RKO (cell line): ENCODE measurements at regions not wholly inside any gene's neighbourhood (a gene's known extent, or its start where the extent isn't known, plus 50 kb on each side); places are given as distances from the start of the nearest gene placed in this dataset.
"Not testable (repeated sequence)": the region's sequence is repeated elsewhere in the genome, so short reads cannot be mapped to it uniquely, and the experiment has no call there.

Source experiments
- DNase-seq: peaks from one replicate; pipeline ENCODE4 v3.0.0-alpha.2; 2016; ENCODE audit warnings: low spot score

- DNase-seq: no peak
These were observed 189.1 kb upstream of the KBTBD8 start for GRCh38 chr3:66808891-66809594.

- DNase-seq: no peak
These were observed 188.5 kb upstream of the KBTBD8 start for GRCh38 chr3:66809595-66809958.

GRCh38 chr3:66812136-66812535 is 186.0 kb upstream of the KBTBD8 start:
- DNase-seq: no peak

- DNase-seq: no peak
These were observed 185.4 kb upstream of the KBTBD8 start for GRCh38 chr3:66812741-66813140.

- DNase-seq: peak; percentile 76
These were observed 181.9 kb upstream of the KBTBD8 start for GRCh38 chr3:66816090-66816761.

- no peak for DNase-seq
These were observed 180.1 kb upstream of the KBTBD8 start for GRCh38 chr3:66817951-66818557.

GRCh38 chr3:66819993-66820501 is 178.1 kb upstream of the KBTBD8 start:
- no peak for DNase-seq

GRCh38 chr3:66822186-66823008 is 175.7 kb upstream of the KBTBD8 start:
- DNase-seq: peak; percentile 28

- DNase-seq: no peak
These were observed 175.1 kb upstream of the KBTBD8 start for GRCh38 chr3:66823009-66823397.

GRCh38 chr3:66823532-66823931 is 174.6 kb upstream of the KBTBD8 start:
- DNase-seq: no peak

GRCh38 chr3:66825375-66825774 is 172.7 kb upstream of the KBTBD8 start:
- no peak for DNase-seq

- DNase-seq: no peak
These were observed 170.4 kb upstream of the KBTBD8 start for GRCh38 chr3:66827726-66828125.

DNA sequence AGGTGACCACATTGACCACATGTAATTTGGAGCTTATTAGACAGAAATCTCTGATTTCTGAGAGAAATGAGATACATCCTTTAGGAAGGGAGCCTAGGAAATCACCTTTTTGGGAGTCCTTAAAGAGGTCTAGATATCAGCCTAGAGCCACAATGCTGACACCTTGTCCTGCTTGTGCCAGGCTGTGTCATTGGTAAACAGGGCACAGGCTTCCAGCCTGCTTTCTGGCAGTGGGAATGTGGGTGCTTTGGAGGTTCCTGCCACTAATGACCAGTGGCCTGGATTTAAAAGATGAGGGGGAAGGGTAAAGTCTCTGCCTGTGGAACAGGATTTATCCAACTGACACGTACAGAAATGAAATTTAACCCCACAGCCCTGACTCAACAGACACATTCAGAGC is 169.8 kb upstream of the KBTBD8 start:
- DNase-seq: no peak

DNA sequence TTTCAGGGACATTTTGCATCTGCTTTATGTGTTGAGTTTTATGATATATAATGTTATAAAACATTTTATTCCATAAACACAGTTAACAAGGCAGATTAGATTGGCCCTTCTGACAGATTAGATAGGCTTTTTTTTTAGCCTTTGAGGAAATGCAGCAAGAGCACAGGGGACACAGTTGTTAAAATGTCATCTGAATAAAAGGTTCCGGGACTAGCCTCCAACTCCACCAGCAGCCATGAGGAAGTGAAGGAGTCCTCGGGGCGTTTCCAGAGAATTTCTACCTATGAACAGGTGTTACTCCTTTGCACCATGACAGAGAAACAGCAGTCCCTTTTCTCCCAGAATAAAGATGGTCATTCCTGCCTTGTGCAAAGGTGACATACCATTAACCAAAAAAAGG is 167.8 kb upstream of the KBTBD8 start:
- DNase-seq: no peak

GRCh38 chr3:66831931-66832330 is 166.2 kb upstream of the KBTBD8 start:
- DNase-seq: no peak

GRCh38 chr3:66836363-66837152 is 161.5 kb upstream of the KBTBD8 start:
- peak; percentile 13 for DNase-seq

- no peak for DNase-seq
These were observed 159.4 kb upstream of the KBTBD8 start for GRCh38 chr3:66838704-66839103.

DNA sequence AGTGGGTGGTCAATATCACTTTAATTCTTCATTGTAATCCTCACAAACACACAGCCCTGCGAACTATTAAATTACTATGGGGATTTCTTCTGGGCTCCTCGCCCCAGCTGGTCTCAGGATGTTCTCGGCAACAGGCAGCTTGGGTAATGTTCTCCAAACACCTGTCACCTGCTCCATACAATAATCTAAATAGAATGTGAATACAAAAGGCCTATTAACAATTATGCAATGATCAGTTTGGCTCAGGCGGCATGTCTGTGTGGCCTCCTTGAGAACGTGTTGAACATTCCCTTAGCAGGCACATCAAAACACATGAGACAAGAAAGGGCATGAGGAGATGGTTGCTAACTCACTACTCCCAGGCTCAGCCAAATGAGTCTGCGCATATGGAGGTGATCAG is 158.6 kb upstream of the KBTBD8 start:
- DNase-seq: no peak

DNA sequence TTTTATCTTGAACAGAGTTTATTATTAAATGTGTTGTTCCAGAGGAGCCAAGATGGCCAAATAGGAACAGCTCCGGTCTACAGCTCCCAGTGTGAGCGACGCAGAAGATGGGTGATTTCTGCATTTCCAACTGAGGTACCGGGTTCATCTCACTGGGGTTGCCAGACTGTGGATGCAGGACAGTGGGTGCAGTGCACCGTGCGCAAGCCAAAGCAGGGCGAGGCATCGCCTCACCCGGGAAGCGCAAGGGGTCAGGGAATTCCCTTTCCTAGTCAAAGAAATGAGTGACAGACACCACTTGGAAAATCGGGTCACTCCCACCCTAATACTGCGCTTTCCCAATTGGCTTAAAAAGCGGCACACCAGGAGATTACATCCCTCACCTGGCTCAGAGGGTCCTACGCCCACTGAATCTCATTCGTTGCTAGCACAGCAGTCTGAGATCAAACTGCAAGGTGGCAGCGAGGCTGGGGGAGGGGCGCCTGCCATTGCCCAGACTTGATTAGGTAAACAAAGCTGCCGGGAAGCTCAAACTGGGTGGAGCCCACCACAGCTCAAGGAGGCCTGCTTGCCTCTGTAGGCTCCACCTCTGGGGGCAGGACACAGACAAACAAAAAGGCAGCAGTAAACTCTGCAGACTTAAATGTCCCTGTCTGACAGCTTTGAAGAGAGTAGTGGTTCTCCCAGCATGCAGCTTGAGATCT is 155.2 kb upstream of the KBTBD8 start:
- DNase-seq: not testable (repeated sequence)

DNA sequence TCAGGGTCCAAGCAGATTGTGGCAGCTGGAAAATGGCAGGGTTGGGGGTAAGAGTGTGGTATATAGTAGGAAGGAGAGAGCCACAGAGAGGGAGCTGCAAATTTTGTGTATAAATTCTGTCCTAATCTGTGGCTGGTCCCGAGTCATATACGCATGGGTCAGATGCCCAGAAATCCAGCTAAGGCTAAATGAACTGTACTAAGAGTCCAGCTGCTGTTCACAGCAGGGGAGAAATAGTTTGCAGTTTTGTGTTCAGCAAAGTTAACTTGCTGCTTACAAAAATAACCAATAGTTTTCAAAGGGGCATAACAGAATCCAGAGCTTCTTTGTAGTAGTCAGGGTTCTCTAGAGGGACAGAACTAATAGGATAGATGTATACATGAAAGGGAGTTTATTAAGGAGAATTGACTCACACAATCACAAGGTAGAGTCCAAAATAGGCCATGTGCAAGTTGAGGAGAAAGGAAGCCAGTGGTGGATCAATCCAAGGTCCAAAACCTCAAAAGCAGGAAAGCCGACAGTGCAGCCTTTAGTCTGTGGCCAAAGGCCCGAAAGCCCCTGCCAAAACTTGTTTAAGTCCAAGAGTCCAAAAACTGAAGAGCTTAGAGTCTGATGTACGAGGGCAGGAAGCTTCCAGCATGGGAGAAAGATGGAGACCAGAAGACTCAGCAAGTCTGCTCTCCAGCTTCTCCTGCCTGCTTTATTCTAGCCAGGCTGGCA is 146.1 kb upstream of the KBTBD8 start:
- no peak for DNase-seq
